B cell (primary cell): ENCODE measurements at regions not wholly inside any gene's neighbourhood (a gene's known extent, or its start where the extent isn't known, plus 50 kb on each side); places are given as distances from the start of the nearest gene placed in this dataset.

Experiments
- ATAC-seq: fragments of 200-7000 bp; cut with Tn5 transposase; one replicate; pipeline ENCODE4 v1.10.0; 2021; ENCODE audit warnings: low read depth, mild to moderate bottlenecking, moderate number of reproducible peaks, moderate library complexity
- CTCF ChIA-PET: fragments of 350-600 bp; sonication (Branson Sonifier 250); formaldehyde crosslinking; loops from one replicate; lab custom pipeline; 2021; ENCODE audit warnings: antibody characterized with exemption, inconsistent platforms; lab: Charles Lee
- POLR2A ChIA-PET: fragments of 350-600 bp; sonication (Branson Sonifier 250); formaldehyde crosslinking; loops from one replicate; lab custom pipeline; 2021; ENCODE audit warnings: antibody characterized with exemption; lab: Charles Lee
- DNase-seq: peaks from one replicate; pipeline ENCODE4 v3.0.0; 2013
- H2AFZ ChIP-seq: 2 replicates; pipeline ENCODE4 v1.6.1; 2012; ENCODE audit warnings: mild to moderate bottlenecking, low read depth, low read length; ENCODE audit not compliant: insufficient read depth, poor library complexity, severe bottlenecking
- H3K27ac ChIP-seq, 2 donors: 1 replicate in 1 of 2; 2 replicates in 1 of 2; pipeline ENCODE4 v1.5.1; 2012 to 2013; ENCODE audit warnings: low read length in 2 of 2, mild to moderate bottlenecking in 2 of 2, moderate library complexity in 1 of 2
- H3K27me3 ChIP-seq, 4 experiments: fragments of 200-600 bp in 1 of 4; sonication (generic) in 1 of 4; replicated peaks in 1 of 4; 1 replicate in 2 of 4; 2 replicates in 2 of 4; pipeline versions ENCODE4 v1.6.1 to v1.7.0; 2013 to 2016; ENCODE audit warnings: low read length in 3 of 4, mild to moderate bottlenecking in 2 of 4, mixed read lengths in 1 of 4, moderate library complexity in 1 of 4; ENCODE audit not compliant: insufficient read depth in 4 of 4, control insufficient read depth in 3 of 4; ENCODE audit errors: control extremely low read depth in 1 of 4
- H3K36me3 ChIP-seq, 2 experiments: replicated peaks in 1 of 2; 1 replicate in 1 of 2; 2 replicates in 1 of 2; pipeline versions ENCODE4 v1.6.1 to v1.7.1; 2013; ENCODE audit warnings: low read length in 1 of 2; ENCODE audit not compliant: insufficient read depth in 2 of 2, control insufficient read depth in 1 of 2; ENCODE audit errors: control extremely low read depth in 1 of 2, extremely low read depth in 1 of 2
- H3K4me1 ChIP-seq, 2 donors: fragments of 200-600 bp in 1 of 2; sonication (generic) in 1 of 2; 1 replicate in 1 of 2; 2 replicates in 1 of 2; pipeline versions ENCODE4 v1.5.1 to v1.6.1; 2013 to 2017; ENCODE audit warnings: low read length in 2 of 2; ENCODE audit not compliant: control insufficient read depth in 2 of 2, insufficient read depth in 2 of 2
- H3K4me2 ChIP-seq: replicated peaks from 2 replicates; pipeline ENCODE3; 2012; ENCODE audit warnings: mild to moderate bottlenecking, low read depth, low read length; ENCODE audit not compliant: poor library complexity, severe bottlenecking
- H3K4me3 ChIP-seq, 5 experiments: fragments of 200-600 bp in 1 of 5; sonication (generic) in 1 of 5; 1 replicate in 3 of 5; 2 replicates in 2 of 5; pipeline versions ENCODE4 v1.5.1 to v1.7.0; 2011 to 2016; ENCODE audit warnings: low read length in 4 of 5, mild to moderate bottlenecking in 4 of 5, low read depth in 2 of 5, control low read depth in 1 of 5, moderate library complexity in 1 of 5; ENCODE audit not compliant: insufficient read depth in 1 of 5; ENCODE audit errors: control extremely low read depth in 1 of 5, extremely low read depth in 1 of 5
- H3K79me2 ChIP-seq: fragments of 200-600 bp; sonication (generic); one replicate; pipeline ENCODE4 v1.6.0; 2016; ENCODE audit warnings: low read length; ENCODE audit not compliant: control insufficient read depth, insufficient read depth
- H3K9ac ChIP-seq: fragments of 200-600 bp; sonication (generic); 2 replicates; pipeline ENCODE4 v1.6.1; 2017; ENCODE audit warnings: mild to moderate bottlenecking, low read length, moderate library complexity
- H3K9me3 ChIP-seq, 3 donors: one replicate each; pipeline versions ENCODE4 v1.6.1 to v1.7.1; 2013; ENCODE audit warnings: low read length in 2 of 3; ENCODE audit not compliant: control insufficient read depth in 2 of 3, insufficient read depth in 1 of 3; ENCODE audit errors: control extremely low read depth in 1 of 3
- H4K20me1 ChIP-seq: 2 replicates; pipeline ENCODE4 v1.6.0; 2012; ENCODE audit warnings: mild to moderate bottlenecking, low read length; ENCODE audit not compliant: insufficient read depth, control insufficient read depth, poor library complexity, severe bottlenecking
- H3K27ac Mint-ChIP-seq: one replicate; pipeline ENCODE4 v1.8.0; 2021; ENCODE audit warnings: mixed read lengths
- H3K27me3 Mint-ChIP-seq: one replicate; pipeline ENCODE4 v1.8.0; 2021; ENCODE audit warnings: mixed read lengths
- H3K4me1 Mint-ChIP-seq: one replicate; pipeline ENCODE4 v1.8.0; 2021; ENCODE audit warnings: mixed read lengths
- H3K4me3 Mint-ChIP-seq: one replicate; pipeline ENCODE4 v1.8.0; 2021; ENCODE audit warnings: mixed read lengths
- H3K9me3 Mint-ChIP-seq: one replicate; pipeline ENCODE4 v1.8.0; 2022; ENCODE audit warnings: mixed read lengths; ENCODE audit not compliant: insufficient read depth
- EZH2 ChIP-seq: IDR thresholded peaks from 2 replicates; pipeline ENCODE4 v1.6.1; 2012; ENCODE audit warnings: borderline replicate concordance, low read depth, mild to moderate bottlenecking, moderate library complexity, low read length; ENCODE audit not compliant: insufficient read depth, poor library complexity, severe bottlenecking
- WGBS: methylation state at CpG from one replicate; pipeline ENCODE4 v1.1.5; 2013; ENCODE audit warnings: missing lambda C conversion rate; ENCODE audit not compliant: insufficient coverage; 5-methylcytosine and 5-hydroxymethylcytosine counted together
- intact Hi-C: fragments of 100-400 bp; cut with micrococcal nuclease; formaldehyde crosslinking; loops from one replicate; pipeline ENCODE4 v1.10.0; 2022
- TF ChIP-seq, protein P1 (sequence below): fragments of 200-600 bp; IDR thresholded peaks from one replicate; pipeline ENCODE4 v1.8.0; 2022; ENCODE audit warnings: antibody characterized with exemption, mild to moderate bottlenecking

- no peaks in the 10 kb centered on the region for H3K79me2 ChIP-seq
- DNase-seq (no peak), ATAC-seq (no peak)
- ChIA-PET CTCF (no interaction called here), POLR2A (no interaction called here)
- no peaks in the 10 kb centered on the region for H4K20me1 ChIP-seq
- H3K9me3 ChIP-seq = peaks cover 1 to 7% (median 4%) of the 10 kb centered on the region in 3 donors
- Mint-ChIP-seq H3K9me3 (peaks cover 2% of the 10 kb centered on the region), H3K27ac (no peak overlapping the region), H3K4me1 (no peaks in the 10 kb centered on the region), H3K27me3 (peaks cover 8% of the 10 kb centered on the region), H3K4me3 (no peak overlapping the region)
- H2AFZ ChIP-seq = no peak overlapping the region
- 87% methylated on average over 4 of the region's 5 CpGs for WGBS
- no peaks in the 10 kb centered on the region for H3K27me3 ChIP-seq
- TF ChIP-seq, protein P1, sequence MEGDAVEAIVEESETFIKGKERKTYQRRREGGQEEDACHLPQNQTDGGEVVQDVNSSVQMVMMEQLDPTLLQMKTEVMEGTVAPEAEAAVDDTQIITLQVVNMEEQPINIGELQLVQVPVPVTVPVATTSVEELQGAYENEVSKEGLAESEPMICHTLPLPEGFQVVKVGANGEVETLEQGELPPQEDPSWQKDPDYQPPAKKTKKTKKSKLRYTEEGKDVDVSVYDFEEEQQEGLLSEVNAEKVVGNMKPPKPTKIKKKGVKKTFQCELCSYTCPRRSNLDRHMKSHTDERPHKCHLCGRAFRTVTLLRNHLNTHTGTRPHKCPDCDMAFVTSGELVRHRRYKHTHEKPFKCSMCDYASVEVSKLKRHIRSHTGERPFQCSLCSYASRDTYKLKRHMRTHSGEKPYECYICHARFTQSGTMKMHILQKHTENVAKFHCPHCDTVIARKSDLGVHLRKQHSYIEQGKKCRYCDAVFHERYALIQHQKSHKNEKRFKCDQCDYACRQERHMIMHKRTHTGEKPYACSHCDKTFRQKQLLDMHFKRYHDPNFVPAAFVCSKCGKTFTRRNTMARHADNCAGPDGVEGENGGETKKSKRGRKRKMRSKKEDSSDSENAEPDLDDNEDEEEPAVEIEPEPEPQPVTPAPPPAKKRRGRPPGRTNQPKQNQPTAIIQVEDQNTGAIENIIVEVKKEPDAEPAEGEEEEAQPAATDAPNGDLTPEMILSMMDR = no peak
- no peak for TF ChIP-seq EZH2
- H3K4me2 ChIP-seq = no peak overlapping the region
- no peak overlapping the region for H3K9ac ChIP-seq
- H3K36me3 ChIP-seq = no peaks in the 10 kb centered on the region
- H3K27ac ChIP-seq = no peak overlapping the region
- H3K4me3 ChIP-seq = no peak overlapping the region
- intact Hi-C loops = no loop called here
- no peaks in the 10 kb centered on the region for H3K4me1 ChIP-seq
Observed at GRCh38 chr3:43171748-43172147, 65.9 kb upstream of the POMGNT2 start.

DNA sequence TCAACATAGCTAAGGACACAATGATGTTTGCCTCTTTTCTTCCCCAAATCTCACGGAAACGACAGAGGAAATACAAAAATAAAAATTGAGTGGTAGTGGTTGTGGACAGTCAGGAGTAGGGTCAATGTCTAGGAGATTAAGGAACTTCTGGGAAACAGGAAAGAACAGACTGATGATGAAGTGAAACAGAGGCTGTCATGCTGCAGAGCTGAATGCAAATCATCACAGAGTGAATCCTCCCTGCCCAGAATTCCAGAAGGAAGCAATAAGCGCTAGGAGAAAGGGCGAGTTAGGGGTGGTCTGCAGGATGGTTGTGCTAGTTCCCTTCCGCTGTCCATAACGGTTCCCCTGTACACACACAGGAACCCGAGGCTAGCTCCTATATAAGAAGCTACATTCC, 64.7 kb upstream of the POMGNT2 start:
- ATAC-seq = no peak
- H3K27ac Mint-ChIP-seq = no peak overlapping the region
- TF ChIP-seq, protein P1 = no peak
- no peak for TF ChIP-seq EZH2

More for the DNA sequence above, 64.7 kb upstream of the POMGNT2 start:
- H3K4me1 Mint-ChIP-seq = no peaks in the 10 kb centered on the region
- H3K27ac ChIP-seq = no peak overlapping the region
- H3K4me3 ChIP-seq = no peak overlapping the region
- H2AFZ ChIP-seq = no peak overlapping the region
- H3K4me2 ChIP-seq = no peak overlapping the region
- intact Hi-C loops = no loop called here
- no peak overlapping the region for H3K4me3 Mint-ChIP-seq
- no peak overlapping the region for H3K9ac ChIP-seq
- H3K27me3 ChIP-seq = no peaks in the 10 kb centered on the region
- DNase-seq = no peak
- peaks cover 10% of the 10 kb centered on the region for H3K9me3 Mint-ChIP-seq
- no peaks in the 10 kb centered on the region for H4K20me1 ChIP-seq
- CTCF ChIA-PET = interaction anchor here (0.6 kb wide), 1 partner anchor 95 kb away, joined by 3 read pairs; no protein-coding TSS in a partner anchor
- no peaks in the 10 kb centered on the region for H3K4me1 ChIP-seq
- H3K9me3 ChIP-seq = peaks cover 1 to 13% (median 7%) of the 10 kb centered on the region in 3 donors
- POLR2A ChIA-PET = no interaction called here
- H3K36me3 ChIP-seq = no peaks in the 10 kb centered on the region
- H3K27me3 Mint-ChIP-seq = peaks cover 8% of the 10 kb centered on the region
- 100% methylated on average over 1 of the region's 7 CpGs for WGBS
- H3K79me2 ChIP-seq = no peaks in the 10 kb centered on the region
